ENCODE measurements at regions not wholly inside any gene's neighbourhood (a gene's known extent, or its start where the extent isn't known, plus 50 kb on each side); places are given as distances from the start of the nearest gene placed in this dataset.

DNA sequence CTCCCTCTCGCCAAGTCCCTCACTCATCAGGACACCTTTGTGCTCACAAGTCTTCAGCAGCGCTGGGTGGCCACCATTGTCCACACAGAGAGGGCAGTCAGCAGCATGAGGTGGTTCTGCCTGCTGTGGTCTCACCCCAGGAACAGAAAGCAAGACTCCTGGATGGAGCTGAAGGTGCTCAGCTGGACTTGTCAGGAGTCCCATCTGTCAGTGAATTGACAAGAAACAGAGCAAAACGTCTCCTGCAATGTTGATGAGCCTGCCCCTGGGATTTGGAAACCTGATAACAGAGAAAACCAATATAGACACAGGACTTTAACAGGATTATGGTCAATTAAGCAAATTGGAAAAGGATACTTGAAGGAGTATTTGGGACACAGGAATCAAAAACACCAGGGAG, 122.2 kb upstream of the PRSS58 start:
- no peak for DNase-seq
- in situ Hi-C loops (cut with HindIII; ENCODE audit: low pct_ligation_motif_present, low pct_unique_long_range_greater_than_20kb, low sequenced_read_pairs) = no loop called here

- DNase-seq = no peak
- in situ Hi-C loops (cut with HindIII; ENCODE audit: low pct_ligation_motif_present, low pct_unique_long_range_greater_than_20kb, low sequenced_read_pairs) = no loop called here
Observed at GRCh38 chr7:142379201-142379885, 121.5 kb upstream of the PRSS58 start.

- in situ Hi-C loops (cut with HindIII; ENCODE audit: low pct_ligation_motif_present, low pct_unique_long_range_greater_than_20kb, low sequenced_read_pairs) = no loop called here
- DNase-seq = no peak
Observed at GRCh38 chr7:142377567-142377966, 119.7 kb upstream of the PRSS58 start.

DNA sequence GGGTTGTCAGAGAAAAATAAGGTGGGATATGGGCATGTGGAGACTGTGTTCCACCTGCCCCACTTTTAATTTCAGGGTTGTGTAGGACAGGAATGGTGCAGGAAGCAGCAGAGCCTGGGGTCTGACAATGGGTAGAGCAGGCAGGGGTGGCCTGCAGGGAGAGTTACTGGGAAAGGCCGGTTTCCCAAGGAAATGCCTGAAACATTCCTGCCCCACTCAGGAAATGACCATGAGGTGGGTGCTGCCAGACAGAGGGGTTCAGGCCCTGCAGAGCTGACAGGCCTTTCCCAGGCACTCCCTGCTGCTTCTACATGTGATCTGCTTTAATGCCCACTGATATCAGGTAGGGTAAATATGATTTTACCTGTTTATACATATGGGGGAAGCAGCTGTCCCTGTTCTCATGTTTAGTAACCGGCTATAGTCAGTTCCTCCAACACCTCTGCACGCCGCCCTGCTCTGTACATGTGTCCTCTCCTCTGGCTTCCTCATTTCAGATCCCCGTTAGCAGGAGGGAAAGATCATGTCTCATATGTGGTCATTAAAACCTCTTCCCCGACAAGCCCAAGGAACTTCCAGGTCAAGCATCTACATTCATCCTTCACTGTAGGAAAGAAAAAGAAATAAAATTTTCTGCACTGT, 118.6 kb upstream of the PRSS58 start:
- no peak for DNase-seq
- in situ Hi-C loops (cut with HindIII; ENCODE audit: low pct_ligation_motif_present, low pct_unique_long_range_greater_than_20kb, low sequenced_read_pairs) = no loop called here

DNA sequence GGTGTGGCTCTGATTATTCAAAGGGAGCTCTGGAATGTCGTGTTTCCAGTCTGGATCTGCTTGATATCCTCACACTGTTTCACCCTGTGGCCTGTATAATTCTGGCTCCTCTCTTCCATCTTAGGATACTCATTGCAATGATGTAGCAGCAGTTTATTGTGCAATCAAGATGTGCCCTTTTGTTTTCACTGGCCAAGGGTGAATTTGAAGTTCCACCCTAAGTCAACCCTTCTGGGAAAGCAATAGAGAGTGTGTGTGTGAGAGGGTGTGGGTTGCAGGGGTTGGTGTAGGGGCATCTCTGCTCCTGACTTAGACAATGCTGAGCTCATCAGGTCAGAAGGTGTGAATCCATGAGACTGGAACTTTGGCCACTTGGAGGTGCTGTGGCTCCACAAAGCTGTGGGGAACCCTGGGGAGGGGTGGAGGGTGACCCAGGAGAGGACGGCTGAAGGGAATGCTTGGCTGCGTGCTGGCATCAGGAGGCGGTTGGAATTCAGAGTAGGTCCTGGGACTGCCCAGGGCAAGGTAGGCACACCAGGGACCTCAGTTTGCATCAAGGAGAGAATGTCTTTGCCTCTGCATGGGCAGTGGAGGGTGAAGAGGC, 118.0 kb upstream of the PRSS58 start:
- in situ Hi-C loops (cut with HindIII; ENCODE audit: low pct_ligation_motif_present, low pct_unique_long_range_greater_than_20kb, low sequenced_read_pairs) = no loop called here
- DNase-seq = peak; percentile 37

GRCh38 chr7:142372727-142373126, 114.9 kb upstream of the PRSS58 start:
- in situ Hi-C loops (cut with HindIII; ENCODE audit: low pct_ligation_motif_present, low pct_unique_long_range_greater_than_20kb, low sequenced_read_pairs) = no loop called here
- no peak for DNase-seq

DNA sequence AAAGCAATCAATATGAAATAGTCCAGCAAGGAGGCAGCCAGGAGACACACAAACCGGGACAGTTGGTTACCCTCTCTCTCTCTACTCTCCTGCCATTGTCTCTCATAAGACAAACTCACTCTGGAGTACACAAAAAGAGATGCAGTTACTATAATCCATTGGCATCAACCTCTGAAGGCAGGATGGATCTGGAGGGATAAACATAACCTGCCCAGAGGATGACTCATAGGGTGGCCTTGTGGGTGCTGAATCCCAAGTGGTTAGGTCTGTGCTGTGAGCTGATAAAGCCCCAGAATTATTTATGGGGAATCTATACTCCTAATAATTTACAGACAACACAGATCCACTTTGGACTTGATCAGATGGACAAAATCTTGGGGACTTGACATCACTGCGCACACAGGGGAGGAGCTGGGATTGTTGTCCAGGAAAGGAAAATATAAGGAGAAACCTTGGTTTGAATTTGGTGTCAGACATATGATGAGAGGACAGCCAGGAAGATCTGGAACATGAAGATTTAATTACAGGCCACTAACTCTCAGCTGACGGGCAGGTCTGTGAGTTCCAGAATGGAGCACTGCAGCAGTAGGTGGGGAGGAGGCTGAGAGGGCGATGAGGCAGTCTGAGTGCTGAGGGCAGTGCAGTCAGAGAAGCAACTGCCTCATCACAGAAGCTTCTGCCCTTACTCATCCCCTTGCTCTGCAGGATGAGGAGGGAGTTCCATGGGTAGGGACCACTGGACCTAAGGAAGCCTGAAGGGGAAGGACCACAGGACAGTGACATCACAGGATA, 113.9 kb upstream of the PRSS58 start:
- in situ Hi-C loops (cut with HindIII; ENCODE audit: low pct_ligation_motif_present, low pct_unique_long_range_greater_than_20kb, low sequenced_read_pairs) = no loop called here
- DNase-seq = no peak

DNA sequence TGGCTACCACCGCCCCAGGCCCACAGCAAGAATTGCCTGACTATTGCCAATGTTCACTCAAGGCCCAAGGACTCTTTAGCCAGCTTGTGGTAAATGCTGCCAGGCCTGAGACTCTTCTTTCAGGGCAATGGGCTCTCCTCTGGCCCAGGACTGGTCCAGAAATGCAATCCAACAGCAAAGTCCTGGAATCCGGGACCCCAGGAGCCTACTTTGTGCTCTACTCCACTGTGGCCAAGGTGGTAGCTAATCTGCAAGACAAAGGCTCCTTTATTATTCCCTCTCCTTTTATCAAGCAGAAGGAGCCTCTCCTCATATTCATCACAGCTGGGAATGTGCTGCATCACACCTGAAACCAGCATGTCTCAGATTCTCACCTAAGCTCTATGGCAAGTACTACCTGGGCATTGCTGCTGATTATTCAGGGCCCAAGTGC, 107.6 kb upstream of the PRSS58 start:
- in situ Hi-C loops (cut with HindIII; ENCODE audit: low pct_ligation_motif_present, low pct_unique_long_range_greater_than_20kb, low sequenced_read_pairs) = no loop called here
- DNase-seq = no peak

DNA sequence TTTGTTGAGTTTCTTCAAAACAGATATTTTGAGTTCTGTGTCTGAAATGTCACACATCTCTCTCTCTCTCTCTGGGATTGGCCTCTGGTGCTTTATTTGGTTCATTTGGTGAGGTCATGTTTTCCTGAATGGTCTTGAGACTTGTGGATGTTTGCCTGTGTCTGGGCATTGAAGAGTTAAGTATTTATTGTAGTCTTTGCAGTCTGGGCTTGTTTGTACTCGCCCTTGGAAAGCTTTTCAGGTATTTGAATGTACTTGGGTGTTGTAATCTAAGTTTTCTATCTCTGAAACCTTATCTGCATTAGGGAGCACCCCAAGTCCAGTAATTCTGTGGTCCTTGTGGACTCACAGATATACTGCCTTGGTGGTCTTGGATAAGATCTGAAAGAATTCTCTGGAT, 106.7 kb upstream of the PRSS58 start:
- no peak for DNase-seq
- in situ Hi-C loops (cut with HindIII; ENCODE audit: low pct_ligation_motif_present, low pct_unique_long_range_greater_than_20kb, low sequenced_read_pairs) = no loop called here

DNA sequence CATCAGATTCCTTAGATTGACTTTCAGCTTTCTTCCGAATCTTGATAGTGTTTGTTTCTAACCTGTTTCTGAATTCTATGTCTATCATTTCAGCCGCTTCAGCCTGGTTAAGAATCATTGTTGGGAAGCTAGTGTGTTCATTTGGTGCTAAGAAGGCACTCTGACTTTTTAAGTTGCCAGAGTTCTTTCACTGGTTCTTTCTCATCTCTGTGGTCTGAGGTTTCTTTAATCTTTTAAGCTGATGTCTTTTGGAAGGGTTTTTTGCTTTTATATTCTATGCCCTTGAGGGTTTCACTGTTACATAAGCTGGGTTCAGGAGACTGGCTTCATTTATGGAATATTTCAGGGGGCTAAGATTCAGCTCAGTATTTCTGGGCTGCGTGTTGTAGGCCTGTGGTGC, 104.5 kb upstream of the PRSS58 start:
- in situ Hi-C loops (cut with HindIII; ENCODE audit: low pct_ligation_motif_present, low pct_unique_long_range_greater_than_20kb, low sequenced_read_pairs) = no loop called here
- DNase-seq = no peak

DNA sequence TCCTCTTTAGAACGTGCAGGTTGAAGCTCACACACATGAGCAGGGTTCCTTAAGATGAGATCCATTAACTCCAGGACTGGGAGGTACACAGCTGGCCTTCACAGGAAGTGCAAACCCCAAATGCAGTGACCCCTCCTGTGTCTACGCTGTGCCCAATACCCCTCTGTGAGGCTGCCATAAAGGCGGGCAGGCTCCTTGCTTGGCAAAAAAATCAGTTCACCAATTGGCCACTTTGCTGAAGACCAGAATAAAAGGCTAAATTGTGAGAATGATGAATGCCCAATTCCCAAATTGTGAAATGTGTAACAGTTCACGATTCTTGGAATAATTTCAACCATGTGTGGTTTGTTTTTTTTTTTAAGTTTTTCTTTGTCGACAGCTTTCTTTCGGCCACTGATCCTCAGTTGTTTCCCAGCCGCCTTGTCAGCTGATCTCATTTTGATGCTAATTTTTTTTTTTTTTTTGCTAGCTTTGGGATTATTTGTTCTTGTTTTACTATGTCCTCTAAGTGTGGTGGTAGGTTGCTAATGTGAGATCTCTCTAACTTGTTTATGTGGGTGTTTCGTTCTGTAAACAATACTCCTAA, 101.9 kb upstream of the PRSS58 start:
- DNase-seq = no peak
- in situ Hi-C loops (cut with HindIII; ENCODE audit: low pct_ligation_motif_present, low pct_unique_long_range_greater_than_20kb, low sequenced_read_pairs) = no loop called here

GRCh38 chr7:142357953-142358520, 100.2 kb upstream of the PRSS58 start:
- in situ Hi-C loops (cut with HindIII; ENCODE audit: low pct_ligation_motif_present, low pct_unique_long_range_greater_than_20kb, low sequenced_read_pairs) = no loop called here
- DNase-seq = peak; percentile 76

DNA sequence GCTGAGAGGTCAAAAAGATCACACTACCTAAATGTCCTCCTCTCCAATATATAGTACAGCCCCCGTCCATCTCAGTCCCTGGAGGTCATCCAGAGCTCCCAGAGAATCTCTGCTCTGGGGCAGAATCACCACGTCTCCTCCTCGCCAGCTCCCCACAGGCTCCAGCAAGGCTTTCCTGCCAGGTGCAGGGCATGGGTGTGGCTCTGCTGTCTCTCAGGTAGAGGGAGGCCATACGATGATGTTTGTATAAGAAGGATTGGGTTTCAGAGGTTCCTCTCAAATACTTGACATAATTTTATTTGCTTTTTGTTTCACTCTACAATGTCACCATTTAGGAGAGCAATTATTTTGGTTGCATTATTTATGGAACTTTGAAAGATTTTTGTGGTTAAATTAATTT, 98.3 kb upstream of the PRSS58 start:
- in situ Hi-C loops (cut with HindIII; ENCODE audit: low pct_ligation_motif_present, low pct_unique_long_range_greater_than_20kb, low sequenced_read_pairs) = no loop called here
- no peak for DNase-seq

DNA sequence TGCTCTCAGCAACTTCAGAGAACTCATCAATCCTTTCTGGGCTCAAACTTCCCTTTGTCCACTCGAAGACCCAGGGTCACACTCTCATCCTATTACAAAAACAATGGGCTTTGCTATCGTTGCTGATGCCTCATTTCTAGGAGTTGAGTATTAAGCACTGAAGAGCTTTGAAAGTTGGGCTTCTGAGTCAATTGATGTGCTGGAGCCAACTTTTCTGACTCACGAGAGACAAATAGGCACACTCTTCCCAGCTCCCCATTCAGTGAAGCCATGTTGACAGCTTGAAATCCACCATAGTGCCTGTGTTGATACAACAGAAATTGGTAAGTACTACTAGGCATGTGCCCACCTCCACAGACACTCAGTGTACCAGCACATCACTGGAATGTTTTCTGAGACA, 97.5 kb upstream of the PRSS58 start:
- no peak for DNase-seq
- in situ Hi-C loops (cut with HindIII; ENCODE audit: low pct_ligation_motif_present, low pct_unique_long_range_greater_than_20kb, low sequenced_read_pairs) = no loop called here

GRCh38 chr7:142353147-142354060, 95.5 kb upstream of the PRSS58 start:
- in situ Hi-C loops (cut with HindIII; ENCODE audit: low pct_ligation_motif_present, low pct_unique_long_range_greater_than_20kb, low sequenced_read_pairs) = no loop called here
- DNase-seq = no peak

- in situ Hi-C loops (cut with HindIII; ENCODE audit: low pct_ligation_motif_present, low pct_unique_long_range_greater_than_20kb, low sequenced_read_pairs) = no loop called here
- no peak for DNase-seq
Observed at GRCh38 chr7:142352543-142352942, 94.7 kb upstream of the PRSS58 start.

GRCh38 chr7:142351145-142351544, 93.3 kb upstream of the PRSS58 start:
- no peak for DNase-seq
- in situ Hi-C loops (cut with HindIII; ENCODE audit: low pct_ligation_motif_present, low pct_unique_long_range_greater_than_20kb, low sequenced_read_pairs) = no loop called here
